ENCODE measurements at regions not wholly inside any gene's neighbourhood (a gene's known extent, or its start where the extent isn't known, plus 50 kb on each side); places are given as distances from the start of the nearest gene placed in this dataset.
A peak's percentile ranks its signal among the peaks of the same experiment; 100 is the strongest.

- DNase-seq (ENCODE audit: low read depth, low spot score), result no peak
These were observed 93.9 kb upstream of the PRLR start for GRCh38 chr5:35324201-35324600.

- DNase-seq (ENCODE audit: low read depth, low spot score), result no peak
These were observed 89.7 kb upstream of the PRLR start for GRCh38 chr5:35320029-35320428.

- peak; percentile 3 for DNase-seq (ENCODE audit: low read depth, low spot score)
These were observed 89.2 kb upstream of the PRLR start for GRCh38 chr5:35319333-35320002.

- DNase-seq (ENCODE audit: low read depth, low spot score), result no peak
These were observed 87.3 kb upstream of the PRLR start for GRCh38 chr5:35317586-35317985.

GRCh38 chr5:35316611-35317274 is 86.5 kb upstream of the PRLR start:
- DNase-seq (ENCODE audit: low read depth, low spot score), result no peak

GRCh38 chr5:35313291-35313690 is 83.0 kb upstream of the PRLR start:
- peak; percentile 28 for DNase-seq (ENCODE audit: low read depth, low spot score)

GRCh38 chr5:35312267-35312666 is 82.0 kb upstream of the PRLR start:
- no peak for DNase-seq (ENCODE audit: low read depth, low spot score)

- no peak for DNase-seq (ENCODE audit: low read depth, low spot score)
These were observed 79.3 kb upstream of the PRLR start for GRCh38 chr5:35309365-35310130.

- no peak for DNase-seq (ENCODE audit: low read depth, low spot score)
These were observed 78.1 kb upstream of the PRLR start for GRCh38 chr5:35308421-35308820.

GRCh38 chr5:35306716-35307365 is 76.6 kb upstream of the PRLR start:
- DNase-seq (ENCODE audit: low read depth, low spot score), result no peak

- DNase-seq (ENCODE audit: low read depth, low spot score), result no peak
These were observed 75.2 kb upstream of the PRLR start for GRCh38 chr5:35305336-35306020.

- no peak for DNase-seq (ENCODE audit: low read depth, low spot score)
These were observed 74.0 kb upstream of the PRLR start for GRCh38 chr5:35304291-35304690.

- DNase-seq (ENCODE audit: low read depth, low spot score), result no peak
These were observed 72.9 kb upstream of the PRLR start for GRCh38 chr5:35303152-35303551.

- no peak for DNase-seq (ENCODE audit: low read depth, low spot score)
These were observed 72.3 kb upstream of the PRLR start for GRCh38 chr5:35302544-35302943.

- DNase-seq (ENCODE audit: low read depth, low spot score), result no peak
These were observed 67.5 kb upstream of the PRLR start for GRCh38 chr5:35297755-35298154.

- no peak for DNase-seq (ENCODE audit: low read depth, low spot score)
These were observed 64.7 kb upstream of the PRLR start for GRCh38 chr5:35294976-35295375.

- no peak for DNase-seq (ENCODE audit: low read depth, low spot score)
These were observed 63.7 kb upstream of the PRLR start for GRCh38 chr5:35294017-35294416.

GRCh38 chr5:35285435-35285834 is 55.1 kb upstream of the PRLR start:
- no peak for DNase-seq (ENCODE audit: low read depth, low spot score)

GRCh38 chr5:35285011-35285410 is 54.7 kb upstream of the PRLR start:
- no peak for DNase-seq (ENCODE audit: low read depth, low spot score)

- no peak for DNase-seq (ENCODE audit: low read depth, low spot score)
These were observed 54.1 kb upstream of the PRLR start for GRCh38 chr5:35284364-35284763.

- no peak for DNase-seq (ENCODE audit: low read depth, low spot score)
These were observed 52.5 kb upstream of the PRLR start for GRCh38 chr5:35282810-35283209.

- DNase-seq (ENCODE audit: low read depth, low spot score), result no peak
These were observed 51.3 kb upstream of the PRLR start for GRCh38 chr5:35281613-35282012.
